ENCODE measurements at regions not wholly inside any gene's neighbourhood (a gene's known extent, or its start where the extent isn't known, plus 50 kb on each side); places are given as distances from the start of the nearest gene placed in this dataset.

- TF ChIP-seq ZNF565 (CRISPR knock-in tag; conservative IDR thresholded peaks at IDR 0.05; ENCODE audit: low read depth), result no peak
- TF ChIP-seq TCF4 (CRISPR knock-in tag; IDR thresholded peaks at IDR 0.05; ENCODE audit: borderline replicate concordance), result no peak
- no peak for TF ChIP-seq ZFP3 (CRISPR knock-in tag; IDR thresholded peaks at IDR 0.05)
- no peak for TF ChIP-seq OSR1 (CRISPR knock-in tag; IDR thresholded peaks at IDR 0.05)
- no peak for TF ChIP-seq ARNTL (CRISPR knock-in tag; IDR thresholded peaks at IDR 0.05; ENCODE audit: borderline replicate concordance, low read depth)
- no peak for TF ChIP-seq ISL1 (CRISPR knock-in tag; IDR thresholded peaks at IDR 0.05)
- no peak for TF ChIP-seq SNAI2 (CRISPR knock-in tag; IDR thresholded peaks at IDR 0.05)
- TF ChIP-seq ZFP30 (CRISPR knock-in tag; IDR thresholded peaks at IDR 0.05), result no peak
- no peak for TF ChIP-seq BACH2 (CRISPR knock-in tag; IDR thresholded peaks at IDR 0.05; ENCODE audit: borderline replicate concordance)
- TF ChIP-seq POU6F1 (CRISPR knock-in tag; IDR thresholded peaks at IDR 0.05; ENCODE audit: borderline replicate concordance, low read depth), result no peak
- no peak for TF ChIP-seq PATZ1 (CRISPR knock-in tag; IDR thresholded peaks at IDR 0.05; ENCODE audit: borderline replicate concordance)
- TF ChIP-seq CREB5 (CRISPR knock-in tag; IDR thresholded peaks at IDR 0.05; ENCODE audit: low read depth), result no peak
- TF ChIP-seq ZC3H10 (CRISPR knock-in tag; IDR thresholded peaks at IDR 0.05), result no peak
These were observed 124.9 kb downstream of the PCDH7 start for GRCh38 chr4:30844861-30845582.

Data from SK-N-SH treated with all-trans-retinoic acid at 6 μM for 48 hours (cell line).